ENCODE measurements at regions not wholly inside any gene's neighbourhood (a gene's known extent, or its start where the extent isn't known, plus 50 kb on each side); places are given as distances from the start of the nearest gene placed in this dataset.

DNA sequence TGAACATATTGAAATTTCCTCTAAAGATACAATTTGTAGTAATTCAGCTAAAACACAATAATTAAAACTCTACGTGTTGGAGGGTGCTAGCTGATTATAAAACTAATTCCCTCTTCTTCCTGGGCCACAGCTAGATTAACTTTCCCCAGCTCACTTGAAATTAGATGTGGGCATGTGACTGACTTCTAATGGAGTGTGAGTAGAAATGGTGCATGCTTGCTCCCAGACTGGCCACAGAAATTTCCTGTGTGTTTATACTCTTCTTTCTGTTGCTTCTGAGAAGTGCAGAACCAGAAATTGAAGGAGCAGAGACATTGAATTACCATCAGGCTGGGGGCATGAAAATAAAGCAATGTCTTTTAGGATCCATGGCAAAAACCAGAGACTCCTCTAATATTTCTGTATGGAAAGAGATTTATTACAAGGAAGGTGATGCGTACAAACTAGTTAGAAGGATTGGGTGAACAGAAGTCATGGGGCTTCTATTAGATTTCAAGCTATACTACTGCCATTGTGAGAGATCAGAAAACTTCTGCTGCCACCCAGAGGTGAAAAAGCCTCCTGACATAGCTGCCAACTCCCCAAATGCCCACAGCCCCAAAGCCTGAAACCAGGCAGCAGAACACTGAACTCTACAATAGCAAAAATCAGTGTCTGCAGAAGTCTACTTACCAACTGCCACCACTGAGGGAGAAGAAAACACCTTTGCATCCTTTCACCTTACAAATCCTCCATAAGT is 379.2 kb upstream of the MIR17HG start:
- TF ChIP-seq, protein P1, sequence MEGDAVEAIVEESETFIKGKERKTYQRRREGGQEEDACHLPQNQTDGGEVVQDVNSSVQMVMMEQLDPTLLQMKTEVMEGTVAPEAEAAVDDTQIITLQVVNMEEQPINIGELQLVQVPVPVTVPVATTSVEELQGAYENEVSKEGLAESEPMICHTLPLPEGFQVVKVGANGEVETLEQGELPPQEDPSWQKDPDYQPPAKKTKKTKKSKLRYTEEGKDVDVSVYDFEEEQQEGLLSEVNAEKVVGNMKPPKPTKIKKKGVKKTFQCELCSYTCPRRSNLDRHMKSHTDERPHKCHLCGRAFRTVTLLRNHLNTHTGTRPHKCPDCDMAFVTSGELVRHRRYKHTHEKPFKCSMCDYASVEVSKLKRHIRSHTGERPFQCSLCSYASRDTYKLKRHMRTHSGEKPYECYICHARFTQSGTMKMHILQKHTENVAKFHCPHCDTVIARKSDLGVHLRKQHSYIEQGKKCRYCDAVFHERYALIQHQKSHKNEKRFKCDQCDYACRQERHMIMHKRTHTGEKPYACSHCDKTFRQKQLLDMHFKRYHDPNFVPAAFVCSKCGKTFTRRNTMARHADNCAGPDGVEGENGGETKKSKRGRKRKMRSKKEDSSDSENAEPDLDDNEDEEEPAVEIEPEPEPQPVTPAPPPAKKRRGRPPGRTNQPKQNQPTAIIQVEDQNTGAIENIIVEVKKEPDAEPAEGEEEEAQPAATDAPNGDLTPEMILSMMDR (IDR thresholded peaks at IDR 0.05) = peak; percentile 65
- TF ChIP-seq, protein P2, sequence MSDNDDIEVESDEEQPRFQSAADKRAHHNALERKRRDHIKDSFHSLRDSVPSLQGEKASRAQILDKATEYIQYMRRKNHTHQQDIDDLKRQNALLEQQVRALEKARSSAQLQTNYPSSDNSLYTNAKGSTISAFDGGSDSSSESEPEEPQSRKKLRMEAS (IDR thresholded peaks at IDR 0.05) = no peak
- TF ChIP-seq MAZ (IDR thresholded peaks at IDR 0.05; ENCODE audit: borderline replicate concordance, low read depth, low read length) (no peak), KDM1A (IDR thresholded peaks at IDR 0.05; ENCODE audit: low read depth) (no peak), RAD21 (conservative IDR thresholded peaks at IDR 0.05 in 1 of 2, IDR thresholded peaks at IDR 0.05 in 1 of 2) (peak; percentile 77 to 84), FOSL2 (IDR thresholded peaks at IDR 0.05) (no peak), FOSL2 (CRISPR knock-in tag; IDR thresholded peaks at IDR 0.05) (no peak), CEBPB (IDR thresholded peaks at IDR 0.05) (no peak)
